Panc1 (cell line): ENCODE measurements at regions not wholly inside any gene's neighbourhood (a gene's known extent, or its start where the extent isn't known, plus 50 kb on each side); places are given as distances from the start of the nearest gene placed in this dataset.

Source experiments
- ATAC-seq: fragments of 200-7000 bp; cut with Tn5 transposase; 2 replicates; pipeline ENCODE4 v1.9.1; 2020; ENCODE audit warnings: mild to moderate bottlenecking, moderate library complexity
- BruUV-seq: library from RNA; stranded (reverse); fragments of 400-500 nt; replicated peaks from 2 replicates; lab custom pipeline; 2021; lab: Mats Ljungman, UMichigan
- CTCF ChIA-PET: fragments of 300-600 bp; sonication (Branson Sonifier 250); formaldehyde crosslinking; loops from one replicate; lab custom pipeline; 2022; ENCODE audit warnings: antibody characterized with exemption; lab: Charles Lee
- POLR2A ChIA-PET: fragments of 300-600 bp; sonication (Branson Sonifier 250); formaldehyde crosslinking; loops from one replicate; lab custom pipeline; 2022; ENCODE audit warnings: antibody characterized with exemption; lab: Charles Lee
- DNase-seq: peaks from one replicate; pipeline ENCODE4 v3.0.0-alpha.2; 2010; ENCODE audit warnings: low read depth, low spot score
- H3K27ac ChIP-seq: 2 replicates; pipeline ENCODE4 v1.5.1; 2011; ENCODE audit warnings: mild to moderate bottlenecking, low read length, inconsistent platforms
- H3K27me3 ChIP-seq: fragments of 200-500 bp; sonication (Bioruptor generic); 2 replicates; pipeline ENCODE4 v1.6.0; 2014; ENCODE audit warnings: low read length, inconsistent platforms; ENCODE audit not compliant: control insufficient read depth, insufficient read depth
- H3K36me3 ChIP-seq: fragments of 200-500 bp; sonication (Bioruptor generic); 2 replicates; pipeline ENCODE4 v1.5.1; 2014; ENCODE audit warnings: inconsistent platforms, mild to moderate bottlenecking, low read length, moderate library complexity; ENCODE audit not compliant: control insufficient read depth, insufficient read depth
- H3K4me1 ChIP-seq: 2 replicates; pipeline ENCODE4 v1.5.1; 2011; ENCODE audit warnings: inconsistent platforms, mild to moderate bottlenecking, low read length, moderate library complexity; ENCODE audit not compliant: control insufficient read depth, insufficient read depth
- H3K4me3 ChIP-seq, 2 experiments: 2 replicates each; pipeline ENCODE4 v1.5.1; 2011 to 2012; ENCODE audit warnings: low read depth in 2 of 2, low read length in 2 of 2, mild to moderate bottlenecking in 2 of 2, inconsistent platforms in 1 of 2, moderate library complexity in 1 of 2
- H3K9me3 ChIP-seq: fragments of 200-500 bp; sonication (Bioruptor generic); 2 replicates; pipeline ENCODE4 v1.5.1; 2014; ENCODE audit warnings: low read depth, mild to moderate bottlenecking, inconsistent platforms, low read length, moderate library complexity; ENCODE audit not compliant: control insufficient read depth, insufficient read depth
- CTCF ChIP-seq: fragments of 450-650 bp; IDR thresholded peaks from 2 replicates; pipeline ENCODE4 v1.5.1; 2017; ENCODE audit warnings: mild to moderate bottlenecking
- POLR2AphosphoS5 ChIP-seq: IDR thresholded peaks from 2 replicates; pipeline ENCODE4 v1.6.1; 2012; ENCODE audit warnings: mild to moderate bottlenecking, low read depth, low read length, moderate library complexity
- SIN3A ChIP-seq: IDR thresholded peaks from 2 replicates; pipeline ENCODE4 v1.6.1; 2012; ENCODE audit warnings: low read depth, mild to moderate bottlenecking, low read length, moderate library complexity, borderline replicate concordance; ENCODE audit not compliant: insufficient read depth
- TCF7L2 ChIP-seq: IDR thresholded peaks from 2 replicates; pipeline ENCODE4 v1.6.1; 2011; ENCODE audit warnings: mild to moderate bottlenecking, low read depth, low read length, inconsistent platforms
- in situ Hi-C: cut with HindIII; loops from 2 replicates; pipeline ENCODE4 v1.10.0; 2016; ENCODE audit warnings: low sequenced_read_pairs, low pct_unique_long_range_greater_than_20kb
- intact Hi-C: fragments of 100-400 bp; cut with micrococcal nuclease; formaldehyde crosslinking; loops from one replicate; pipeline ENCODE4 v1.10.0; 2022; ENCODE audit not compliant: unreplicated experiment
- TF ChIP-seq, protein P1 (sequence below), 2 experiments: IDR thresholded peaks; 2 replicates each; pipeline ENCODE4 v1.6.1; 2011 to 2012; ENCODE audit warnings: low read depth in 2 of 2, control low read depth in 1 of 2, low read length in 1 of 2, mild to moderate bottlenecking in 1 of 2, moderate library complexity in 1 of 2; ENCODE audit not compliant: insufficient read depth in 1 of 2

DNA sequence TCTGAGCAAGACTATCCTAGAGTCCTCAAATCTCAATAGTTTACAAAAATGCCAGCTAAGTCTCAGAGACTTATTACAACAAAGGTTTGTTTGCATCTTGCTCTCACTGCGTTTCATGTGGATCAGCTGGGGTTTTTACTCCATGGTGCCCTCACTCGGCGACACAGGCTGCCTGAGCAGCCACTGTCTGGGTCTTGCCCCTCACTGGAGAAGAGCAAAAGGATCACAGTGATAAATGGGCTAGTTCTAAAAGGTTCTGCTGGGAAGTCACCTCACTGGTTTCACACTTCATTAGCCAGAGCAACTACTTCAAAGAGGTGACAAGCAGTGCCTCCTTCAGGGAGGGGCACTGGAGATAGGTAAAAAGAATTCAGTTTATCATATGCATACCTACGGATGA lies 392.0 kb downstream of the RPL10L start:
- no peak overlapping the region for H3K27ac ChIP-seq
- no peaks in the 10 kb centered on the region for H3K27me3 ChIP-seq
- no peak for ATAC-seq
- POLR2A ChIA-PET = no interaction called here
- no peaks in the 10 kb centered on the region for H3K9me3 ChIP-seq
- BruUV-seq = no TSS peak
- no peaks in the 10 kb centered on the region for H3K36me3 ChIP-seq
- no peaks in the 10 kb centered on the region for H3K4me1 ChIP-seq
- in situ Hi-C loops (no loop called here), intact Hi-C loops (no loop called here)
- no peak for TF ChIP-seq POLR2AphosphoS5
- TF ChIP-seq TCF7L2 = no peak
- TF ChIP-seq CTCF = no peak
- TF ChIP-seq SIN3A = no peak
- TF ChIP-seq, protein P1, sequence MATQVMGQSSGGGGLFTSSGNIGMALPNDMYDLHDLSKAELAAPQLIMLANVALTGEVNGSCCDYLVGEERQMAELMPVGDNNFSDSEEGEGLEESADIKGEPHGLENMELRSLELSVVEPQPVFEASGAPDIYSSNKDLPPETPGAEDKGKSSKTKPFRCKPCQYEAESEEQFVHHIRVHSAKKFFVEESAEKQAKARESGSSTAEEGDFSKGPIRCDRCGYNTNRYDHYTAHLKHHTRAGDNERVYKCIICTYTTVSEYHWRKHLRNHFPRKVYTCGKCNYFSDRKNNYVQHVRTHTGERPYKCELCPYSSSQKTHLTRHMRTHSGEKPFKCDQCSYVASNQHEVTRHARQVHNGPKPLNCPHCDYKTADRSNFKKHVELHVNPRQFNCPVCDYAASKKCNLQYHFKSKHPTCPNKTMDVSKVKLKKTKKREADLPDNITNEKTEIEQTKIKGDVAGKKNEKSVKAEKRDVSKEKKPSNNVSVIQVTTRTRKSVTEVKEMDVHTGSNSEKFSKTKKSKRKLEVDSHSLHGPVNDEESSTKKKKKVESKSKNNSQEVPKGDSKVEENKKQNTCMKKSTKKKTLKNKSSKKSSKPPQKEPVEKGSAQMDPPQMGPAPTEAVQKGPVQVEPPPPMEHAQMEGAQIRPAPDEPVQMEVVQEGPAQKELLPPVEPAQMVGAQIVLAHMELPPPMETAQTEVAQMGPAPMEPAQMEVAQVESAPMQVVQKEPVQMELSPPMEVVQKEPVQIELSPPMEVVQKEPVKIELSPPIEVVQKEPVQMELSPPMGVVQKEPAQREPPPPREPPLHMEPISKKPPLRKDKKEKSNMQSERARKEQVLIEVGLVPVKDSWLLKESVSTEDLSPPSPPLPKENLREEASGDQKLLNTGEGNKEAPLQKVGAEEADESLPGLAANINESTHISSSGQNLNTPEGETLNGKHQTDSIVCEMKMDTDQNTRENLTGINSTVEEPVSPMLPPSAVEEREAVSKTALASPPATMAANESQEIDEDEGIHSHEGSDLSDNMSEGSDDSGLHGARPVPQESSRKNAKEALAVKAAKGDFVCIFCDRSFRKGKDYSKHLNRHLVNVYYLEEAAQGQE (IDR thresholded peaks at IDR 0.05; ENCODE audit: insufficient read depth in 1 of 2, low read depth in 2 of 2, low read length in 1 of 2) = no peak
- no peak overlapping the region for H3K4me3 ChIP-seq
- CTCF ChIA-PET = no interaction called here
- DNase-seq = no peak

GRCh38 chr14:46256381-46256780 lies 395.2 kb downstream of the RPL10L start:
- no peak for ATAC-seq
- DNase-seq = no peak
- intact Hi-C loops = no loop called here
- no peak for TF ChIP-seq CTCF
- no peak for TF ChIP-seq TCF7L2
- Histone ChIP-seq H3K27me3 (no peaks in the 10 kb centered on the region), H3K4me3 (no peak overlapping the region), H3K27ac (no peak overlapping the region), H3K36me3 (no peaks in the 10 kb centered on the region), H3K4me1 (no peaks in the 10 kb centered on the region), H3K9me3 (no peaks in the 10 kb centered on the region)
- in situ Hi-C loops = no loop called here
- POLR2A ChIA-PET = no interaction called here
- CTCF ChIA-PET = no interaction called here
- BruUV-seq = no TSS peak
